ENCODE measurements at regions not wholly inside any gene's neighbourhood (a gene's known extent, or its start where the extent isn't known, plus 50 kb on each side); places are given as distances from the start of the nearest gene placed in this dataset.
"Not testable (repeated sequence)": the region's sequence is repeated elsewhere in the genome, so short reads cannot be mapped to it uniquely, and the experiment has no call there.

DNA sequence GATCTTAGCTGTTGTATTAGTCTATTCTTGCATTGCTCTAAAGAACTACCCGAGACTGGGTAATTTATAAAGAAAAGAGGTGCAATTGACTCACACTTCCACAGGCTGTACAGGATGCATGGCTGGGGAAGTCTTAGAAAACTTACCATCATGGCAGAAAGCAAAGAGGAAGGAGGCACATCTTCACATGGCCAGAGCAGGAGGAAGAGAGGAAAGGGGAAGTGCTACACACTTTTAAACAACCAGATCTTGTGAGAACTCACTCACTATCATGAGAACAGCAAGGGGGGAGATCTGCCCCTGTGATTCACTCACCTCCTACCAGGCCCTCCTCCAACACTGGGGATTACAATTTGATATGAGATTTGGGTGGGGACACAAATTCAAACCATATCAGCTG lies 494.2 kb upstream of the CCDC196 start:
- not testable (repeated sequence) for TF ChIP-seq CTCF (IDR thresholded peaks at IDR 0.05; ENCODE audit: poor library complexity); EZH2 (IDR thresholded peaks at IDR 0.05; ENCODE audit: borderline replicate concordance)

Measured in hepatocyte (in vitro differentiated cells).